ENCODE measurements at regions not wholly inside any gene's neighbourhood (a gene's known extent, or its start where the extent isn't known, plus 50 kb on each side); places are given as distances from the start of the nearest gene placed in this dataset.

DNA sequence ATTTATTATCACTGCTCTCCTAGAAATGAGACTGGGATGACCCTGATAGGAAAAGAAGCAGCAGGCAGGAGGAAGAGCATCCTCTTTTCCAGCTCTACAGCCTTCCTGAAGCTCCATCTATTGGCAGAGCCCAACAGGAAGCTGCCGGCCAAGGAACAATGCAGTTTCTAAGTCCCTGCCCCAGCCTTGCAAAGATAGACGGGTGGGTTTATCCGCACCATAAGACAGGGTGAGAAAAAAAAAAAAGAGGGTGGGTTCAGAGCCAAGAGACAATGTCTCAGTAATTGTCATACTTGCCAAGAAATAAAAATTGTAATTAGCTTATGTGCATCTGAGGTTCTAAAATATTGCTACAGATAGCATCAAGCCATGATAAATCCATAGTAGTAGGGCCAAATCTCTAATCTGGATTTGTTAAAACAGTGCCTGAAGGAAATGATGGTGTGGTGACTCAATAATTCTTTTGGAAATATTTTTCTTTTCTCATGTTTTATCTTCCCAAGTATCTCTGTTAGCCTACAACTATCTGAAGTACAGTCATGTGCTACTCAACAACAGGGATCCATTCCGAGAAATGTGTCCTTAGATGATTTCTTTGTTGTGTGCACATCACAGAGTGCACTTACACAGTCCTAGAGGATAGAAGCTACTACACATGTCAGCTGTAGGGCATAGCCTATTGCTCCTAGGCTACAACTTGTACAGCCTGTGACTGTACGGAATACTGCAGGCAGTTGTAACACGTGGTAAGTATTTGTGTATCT is 242.9 kb upstream of the CXCL12 start:
- DNase-seq, result no peak

DNA sequence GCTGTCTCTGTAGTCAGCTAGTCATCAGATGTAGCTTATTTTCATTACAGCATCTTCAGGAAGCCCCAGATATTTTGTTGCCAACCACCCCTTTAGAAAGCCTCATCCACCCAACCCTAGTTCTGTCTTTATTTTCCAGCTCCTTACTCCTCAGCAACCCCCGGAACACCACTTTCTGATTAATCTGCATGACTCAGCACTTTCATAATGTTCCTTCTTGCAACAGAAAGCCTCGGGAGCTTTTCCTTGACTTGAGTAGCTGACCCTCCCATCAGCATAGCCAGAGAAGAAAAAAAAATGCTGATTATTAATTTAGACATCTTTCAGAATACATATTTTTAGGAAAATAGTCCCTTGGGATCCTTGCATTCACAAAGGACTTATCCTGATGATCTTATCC is 244.0 kb upstream of the CXCL12 start:
- DNase-seq, result no peak

DNA sequence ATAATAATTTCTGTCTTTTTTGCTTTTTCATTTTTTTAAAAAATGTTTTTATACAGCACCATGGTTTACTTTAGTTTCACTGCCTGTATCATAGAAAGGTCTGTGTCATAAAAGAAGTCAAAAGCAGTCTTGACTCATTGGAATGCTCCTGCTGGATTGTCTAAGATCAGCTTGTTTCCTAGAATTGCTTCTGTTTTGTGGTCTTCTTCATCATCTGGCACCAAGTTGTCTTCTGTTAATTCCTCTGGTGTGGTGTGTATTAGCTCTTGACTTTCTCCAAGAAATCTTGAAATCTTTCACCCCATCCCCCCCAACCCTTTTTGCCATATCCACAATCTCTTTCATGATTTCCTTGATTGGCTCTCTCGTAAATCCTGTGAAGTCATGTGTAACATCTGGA is 250.3 kb upstream of the CXCL12 start:
- no peak for DNase-seq

DNA sequence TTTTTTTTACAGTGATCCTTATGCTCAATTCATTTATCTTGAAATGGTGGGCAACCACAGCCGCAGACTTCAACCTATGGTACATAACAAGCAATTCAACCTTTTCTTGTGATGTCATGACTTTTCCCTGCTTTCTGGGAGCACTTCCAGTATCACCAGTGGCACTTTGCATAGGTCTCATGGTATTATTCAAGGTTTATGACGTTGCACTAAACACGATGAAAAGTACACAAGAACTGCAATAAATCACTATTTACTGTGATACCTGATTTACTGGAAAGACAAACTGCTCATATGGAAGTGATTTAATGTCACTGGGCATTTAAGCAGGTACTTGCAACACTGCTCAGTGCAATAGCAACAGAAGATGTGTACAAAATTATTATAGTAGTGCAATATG is 251.7 kb upstream of the CXCL12 start:
- no peak for DNase-seq

DNA sequence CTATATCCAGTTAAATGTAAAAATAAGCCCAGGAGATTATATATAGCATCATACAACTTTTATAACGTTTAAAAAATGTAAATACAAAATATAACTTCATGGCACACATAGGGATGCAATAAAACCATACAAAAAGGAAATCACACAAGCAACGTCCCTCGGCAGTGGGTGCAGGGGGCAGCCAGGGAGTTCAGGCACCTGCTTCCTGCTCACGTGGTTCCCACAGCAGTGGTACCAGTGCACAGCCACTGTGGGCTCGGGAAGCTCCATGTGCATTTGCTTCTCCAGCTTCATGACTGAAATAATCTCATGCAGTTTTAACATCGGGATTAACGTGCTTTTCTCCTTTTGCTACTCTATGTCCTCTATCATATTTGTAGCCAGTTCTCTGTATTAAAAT is 255.5 kb upstream of the CXCL12 start:
- no peak for DNase-seq

DNA sequence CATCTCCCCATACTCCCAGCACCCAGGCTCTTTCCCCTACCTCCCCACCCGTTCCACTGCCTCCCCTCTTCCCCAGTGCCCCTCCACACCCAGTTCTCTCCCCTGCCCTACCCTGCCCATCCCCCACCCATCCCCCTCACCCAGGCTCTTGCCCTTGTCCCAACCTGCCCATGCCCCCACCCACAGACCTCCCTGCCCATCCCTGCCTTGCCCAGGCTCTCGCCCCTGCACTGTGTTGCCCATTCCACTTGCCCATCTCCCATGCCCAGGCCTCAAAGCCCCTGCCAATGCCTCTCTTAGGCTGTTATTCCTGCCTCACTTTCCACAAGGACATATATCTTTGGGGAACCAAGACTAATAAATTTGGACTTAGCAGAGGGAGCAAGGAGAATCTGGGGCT is 262.6 kb upstream of the CXCL12 start:
- DNase-seq, result no peak

DNA sequence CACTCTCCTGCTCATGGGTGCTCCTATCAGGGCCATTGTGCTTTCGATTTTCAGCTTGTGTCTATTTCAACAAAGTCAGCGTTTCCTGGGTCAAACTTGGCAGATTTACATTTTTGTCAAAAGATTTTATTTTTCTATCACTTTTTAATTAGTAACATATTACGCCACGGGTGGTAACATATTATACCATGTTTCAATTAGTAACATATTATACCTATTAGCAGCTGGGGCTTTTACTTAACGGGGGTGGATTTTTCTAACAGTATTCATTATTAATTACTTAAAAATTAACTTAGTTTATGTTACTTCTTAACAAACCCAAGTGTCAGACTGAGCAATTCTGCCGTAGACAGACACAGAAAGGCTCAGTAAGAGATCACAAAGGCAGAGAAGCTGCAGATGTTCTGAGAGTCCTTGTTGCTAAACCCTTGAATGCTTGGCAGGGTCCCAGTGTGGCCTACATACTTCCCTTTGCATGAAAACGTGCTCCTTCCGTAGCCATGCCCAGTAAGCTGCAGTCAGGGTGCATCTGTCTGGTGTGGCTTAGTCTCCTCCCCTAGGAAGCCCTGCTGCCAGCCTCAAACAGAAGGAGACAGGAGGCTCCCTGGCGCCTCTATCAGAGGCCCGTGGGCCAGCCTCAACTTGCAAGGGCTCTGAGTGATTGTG is 263.1 kb upstream of the CXCL12 start:
- no peak for DNase-seq

DNA sequence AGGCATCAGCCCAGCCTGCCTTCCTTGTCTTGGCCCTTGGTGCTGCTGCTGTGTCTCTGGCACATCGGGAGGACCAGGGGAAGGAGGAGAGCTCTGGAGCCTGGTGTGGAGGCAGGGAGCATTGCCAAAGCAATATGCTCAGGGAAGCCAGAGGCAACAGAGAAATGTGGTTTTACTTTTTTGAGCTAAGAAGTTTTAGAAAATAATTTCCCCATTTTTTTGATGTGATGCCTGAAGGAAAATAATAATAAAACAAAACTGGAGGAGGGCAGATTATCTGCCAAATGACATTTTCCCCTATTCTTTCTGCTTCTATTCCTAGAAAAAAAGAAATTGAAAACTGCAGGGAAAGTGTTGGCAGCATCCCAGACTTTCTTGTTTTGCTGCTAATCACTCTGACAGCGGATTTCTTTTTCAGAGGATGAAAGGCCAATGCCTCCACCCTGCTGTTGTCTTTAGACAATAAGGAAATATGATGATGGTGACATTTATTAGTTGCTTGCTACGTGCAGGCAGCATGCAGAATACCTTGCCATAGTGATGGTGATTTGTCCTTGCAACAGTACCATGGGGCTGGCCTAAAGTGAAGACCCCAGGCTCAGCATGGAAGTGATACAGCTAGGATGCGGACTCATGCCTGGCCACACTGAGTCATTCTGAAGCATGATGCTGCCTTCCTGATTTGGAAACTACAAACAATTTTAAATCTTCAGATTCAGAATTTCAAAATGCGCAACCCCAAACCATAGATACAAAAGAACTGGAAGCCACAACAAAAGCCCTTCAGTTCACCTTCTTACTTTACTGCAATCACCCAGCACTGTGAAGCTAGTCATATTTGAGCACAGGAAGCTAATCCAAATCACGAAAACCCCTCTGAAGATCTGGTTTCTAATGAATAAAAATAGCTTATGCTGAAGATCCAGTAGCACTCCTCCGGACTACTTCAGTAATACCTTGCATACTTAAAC is 260.2 kb upstream of the TMEM72 start:
- no peak for DNase-seq

DNA sequence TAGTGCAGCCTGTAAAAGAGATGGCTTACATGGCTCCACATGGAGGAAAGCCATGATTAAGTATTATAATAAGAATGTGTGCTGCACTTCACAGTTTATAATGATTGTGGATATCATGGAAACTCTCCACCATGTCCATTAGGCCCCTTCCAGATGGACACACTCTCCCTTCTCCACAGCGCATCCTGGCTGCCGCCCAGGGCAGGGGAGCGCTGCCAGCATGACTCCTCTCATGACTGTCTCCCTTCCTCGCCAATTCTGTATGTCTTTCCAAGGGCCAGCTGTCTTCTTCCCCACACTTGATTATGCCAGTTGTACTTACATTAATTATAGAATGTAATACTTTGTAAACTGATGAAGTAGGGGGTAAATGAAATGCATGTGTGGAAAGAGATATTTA is 259.3 kb upstream of the TMEM72 start:
- DNase-seq, result no peak

DNA sequence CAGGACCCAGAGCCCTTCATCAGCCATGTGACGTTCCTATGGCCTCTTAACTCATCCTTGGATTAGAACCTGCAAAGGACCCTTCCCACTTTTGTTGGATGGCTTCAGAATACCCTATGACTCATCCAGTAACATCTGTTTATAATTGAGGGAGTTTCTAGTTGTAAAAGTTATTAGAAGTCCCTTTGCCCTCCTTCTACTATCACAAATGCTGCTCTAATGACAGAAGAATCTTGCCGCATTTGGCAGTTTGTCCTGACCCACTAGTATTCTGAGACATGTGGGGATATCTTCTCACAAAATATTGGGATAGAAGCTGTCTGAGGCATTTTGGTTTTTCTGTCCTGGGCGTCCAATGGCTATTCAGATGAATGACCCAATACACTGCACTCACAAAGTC is 251.8 kb upstream of the TMEM72 start:
- no peak for DNase-seq

DNA sequence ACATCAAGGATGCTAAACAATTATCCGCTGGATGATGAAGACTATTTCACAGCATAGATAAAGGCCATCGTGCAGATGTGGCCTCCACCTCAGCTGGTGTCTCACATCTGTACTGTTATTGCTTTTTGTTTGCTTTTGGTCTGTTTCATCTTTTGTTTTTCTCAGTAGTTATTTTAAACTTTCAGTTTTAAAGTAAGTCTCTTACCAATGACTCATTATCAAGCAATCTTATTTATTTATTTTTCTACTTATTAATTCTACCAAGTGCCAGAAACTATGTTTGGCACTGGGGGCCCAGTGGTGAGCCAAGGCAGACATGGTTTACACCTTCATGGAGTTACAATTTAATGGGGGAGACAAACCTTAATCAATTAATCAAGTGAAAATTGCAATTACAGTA is 250.9 kb upstream of the TMEM72 start:
- DNase-seq, result no peak

DNA sequence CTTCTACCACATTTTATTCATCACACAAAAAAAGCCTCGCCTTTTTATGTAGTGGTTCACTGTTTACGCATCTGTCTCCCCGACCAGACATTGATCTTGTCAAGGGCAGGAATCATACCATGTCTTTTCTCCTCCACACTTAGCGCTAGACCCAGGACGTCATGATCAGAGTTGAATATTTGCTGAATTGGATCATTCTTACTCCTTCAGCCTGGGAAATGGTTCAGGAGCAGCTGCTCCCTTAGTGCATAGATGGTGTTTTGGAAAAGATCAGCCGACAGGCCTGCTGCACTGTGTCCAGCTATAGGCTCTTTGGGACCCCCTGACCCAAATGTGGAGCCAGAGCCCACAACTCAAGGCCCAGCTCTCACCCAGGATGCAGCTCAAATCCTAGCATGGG is 249.1 kb upstream of the TMEM72 start:
- DNase-seq, result no peak

DNA sequence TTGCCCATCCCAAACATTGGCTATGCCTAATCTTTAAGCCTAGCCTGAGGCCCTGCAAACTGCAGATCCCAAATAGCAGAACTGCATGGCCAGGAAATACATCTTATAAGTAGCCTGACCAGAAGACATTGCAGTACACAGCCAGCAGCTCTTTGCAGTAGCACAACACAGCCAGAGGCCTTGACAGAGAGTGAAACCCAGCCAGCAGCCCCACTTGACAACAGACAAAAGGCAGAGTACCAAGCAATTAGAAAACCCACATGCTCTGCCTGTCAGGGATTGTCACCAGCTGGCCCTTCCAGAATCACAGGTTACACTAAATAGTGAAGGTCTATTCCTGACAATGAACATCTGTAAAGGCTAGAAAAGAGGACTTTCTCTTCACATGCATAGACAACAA is 242.8 kb upstream of the TMEM72 start:
- no peak for DNase-seq

DNA sequence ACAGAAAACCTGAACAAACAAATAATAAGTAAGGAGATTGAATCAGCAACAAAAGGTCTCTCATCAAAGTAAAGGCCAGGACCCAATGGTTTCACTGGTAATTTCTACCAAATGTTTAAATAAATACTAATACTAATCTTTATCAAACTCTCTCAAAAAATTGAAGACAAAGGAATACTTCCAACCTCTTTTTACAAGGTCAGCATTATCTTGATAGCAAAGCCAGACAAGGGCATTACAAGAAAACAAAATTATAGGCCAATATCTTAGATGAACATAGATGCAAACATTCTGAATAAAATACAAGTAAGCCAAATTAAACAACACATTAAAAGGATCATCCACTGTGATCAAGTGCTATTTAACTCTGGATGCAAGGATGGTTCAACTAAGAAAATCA is 239.8 kb upstream of the TMEM72 start:
- DNase-seq, result no peak

DNA sequence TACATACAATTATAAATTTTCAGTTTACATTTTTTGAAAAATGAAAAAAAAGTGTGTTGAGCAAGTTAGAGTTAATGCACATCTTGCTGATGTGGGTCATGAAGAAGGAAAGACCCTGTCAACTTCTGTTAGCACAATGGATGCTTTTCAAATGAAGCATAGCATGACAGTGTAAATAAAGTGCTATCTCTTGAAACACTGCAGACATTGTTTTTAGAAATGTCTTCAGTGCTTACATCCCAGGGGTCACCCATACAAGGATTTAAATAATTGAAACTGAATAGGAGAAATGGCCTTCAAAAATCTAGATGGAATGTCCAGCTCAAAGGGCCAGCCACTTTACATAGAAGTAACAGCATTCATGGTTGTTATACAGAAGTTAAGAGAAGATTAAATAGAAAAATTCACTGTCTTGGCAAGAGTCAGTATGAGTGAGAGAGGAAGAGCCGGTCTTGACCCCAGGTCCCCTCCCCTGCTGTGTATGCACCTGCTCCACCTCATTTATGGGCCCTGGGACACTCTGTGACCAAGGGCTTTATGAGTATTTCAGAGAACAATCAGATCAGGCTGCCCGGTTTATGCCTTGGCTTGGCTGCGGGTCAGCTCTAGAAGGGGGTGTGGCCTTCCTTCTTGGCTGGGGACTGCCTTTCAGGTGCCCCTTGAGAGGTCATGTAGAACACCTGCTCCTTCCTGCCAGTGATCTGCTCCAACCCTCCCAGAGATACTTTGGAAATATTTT is 237.7 kb upstream of the TMEM72 start:
- DNase-seq, result no peak

DNA sequence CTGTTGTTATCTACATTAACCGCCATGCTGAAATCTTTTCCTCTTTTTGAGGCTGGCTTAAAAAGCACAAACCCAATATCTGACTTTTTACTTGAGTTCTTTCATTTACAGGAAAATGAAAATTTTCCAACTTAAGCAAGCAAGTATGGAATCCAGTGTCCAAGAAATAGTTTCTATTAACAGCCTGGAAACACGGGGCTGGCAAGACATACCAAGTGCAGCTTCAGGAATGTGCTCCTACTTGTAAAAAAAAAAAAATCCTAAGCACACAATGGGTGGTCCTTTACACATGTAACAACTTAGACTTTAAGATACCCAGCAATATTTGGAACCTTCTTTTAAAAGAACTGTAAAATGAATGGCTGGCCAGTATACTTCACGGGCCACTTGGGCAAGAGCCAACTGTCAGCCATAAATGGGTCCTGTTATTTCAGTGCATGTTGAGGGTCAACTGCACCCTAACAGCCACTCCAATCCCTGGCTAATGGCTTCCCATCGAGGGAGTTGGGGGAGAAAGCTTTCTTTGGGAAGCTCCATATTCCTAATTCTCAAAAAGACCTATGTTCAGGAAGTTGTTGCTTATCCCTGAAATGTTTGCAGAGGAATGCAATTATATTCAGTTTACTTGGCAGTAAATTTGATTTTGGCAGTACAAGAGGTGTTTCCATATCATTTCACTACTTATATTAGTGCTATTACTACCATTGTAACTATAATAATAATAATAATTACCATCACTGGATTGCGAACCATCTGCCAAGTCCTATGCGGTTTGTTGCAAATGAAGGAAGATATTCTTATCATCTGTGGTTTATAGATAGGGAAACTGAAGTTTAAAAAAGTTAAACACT is 236.4 kb upstream of the TMEM72 start:
- DNase-seq, result no peak

DNA sequence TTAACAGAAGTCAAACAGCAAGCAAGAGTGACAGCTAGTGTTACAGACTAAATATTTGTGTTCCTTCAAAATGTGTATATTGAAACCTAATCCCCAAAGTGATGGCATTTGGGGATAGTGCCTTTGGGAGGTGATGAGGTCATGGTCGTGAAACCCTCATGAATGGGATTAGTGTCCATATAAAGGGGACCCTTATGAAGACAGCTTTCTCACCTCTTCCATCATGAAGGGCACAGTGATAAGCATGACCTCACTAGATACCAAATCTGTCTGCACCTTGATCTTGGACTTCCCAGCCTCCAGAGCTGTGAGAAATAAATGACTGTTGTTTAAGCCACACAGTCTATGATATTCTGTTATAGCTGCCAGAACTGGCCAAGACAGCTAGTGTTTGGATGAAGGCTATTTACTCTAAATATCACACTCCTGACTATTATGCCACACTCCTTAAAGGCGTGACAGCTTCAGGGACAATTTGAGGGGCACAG is 235.7 kb upstream of the TMEM72 start:
- no peak for DNase-seq

DNA sequence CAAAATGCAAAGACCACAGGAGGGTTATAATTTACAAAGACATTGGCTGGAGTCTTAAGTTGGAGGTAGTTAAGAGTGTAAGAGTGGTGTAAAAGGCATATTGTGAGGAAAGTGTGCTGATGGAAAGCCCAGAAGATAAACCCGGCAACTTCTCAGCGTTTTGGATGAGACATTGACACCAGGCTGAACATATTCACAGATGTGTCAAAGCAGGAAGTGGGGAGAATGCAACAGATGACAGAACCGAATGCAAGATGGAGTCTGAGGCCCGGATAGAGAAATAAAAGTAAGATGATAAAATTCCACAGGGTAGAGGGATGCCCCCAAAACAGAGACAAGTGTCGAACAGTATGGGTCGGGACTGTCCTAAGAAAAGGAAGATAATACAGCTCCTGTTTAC is 230.4 kb upstream of the TMEM72 start:
- DNase-seq, result no peak

DNA sequence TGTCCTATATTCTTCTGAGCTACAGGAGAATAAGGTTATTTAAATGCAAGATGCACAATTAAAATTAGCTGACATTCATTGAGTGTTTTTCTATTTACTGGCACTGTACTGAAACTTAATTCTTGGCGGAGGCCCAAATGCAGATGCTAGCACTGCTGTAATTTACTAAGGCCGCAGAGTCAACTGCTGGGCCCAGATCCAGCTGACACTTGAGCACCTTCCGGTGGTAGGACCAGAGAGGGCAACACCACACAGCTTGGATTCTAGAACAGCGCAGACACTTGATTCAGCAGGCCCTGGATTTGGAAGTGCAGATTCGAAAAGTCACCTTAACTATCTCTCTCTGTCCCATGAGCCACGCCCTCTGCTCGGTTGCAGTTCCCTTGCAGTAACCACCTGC is 228.6 kb upstream of the TMEM72 start:
- DNase-seq, result no peak

DNA sequence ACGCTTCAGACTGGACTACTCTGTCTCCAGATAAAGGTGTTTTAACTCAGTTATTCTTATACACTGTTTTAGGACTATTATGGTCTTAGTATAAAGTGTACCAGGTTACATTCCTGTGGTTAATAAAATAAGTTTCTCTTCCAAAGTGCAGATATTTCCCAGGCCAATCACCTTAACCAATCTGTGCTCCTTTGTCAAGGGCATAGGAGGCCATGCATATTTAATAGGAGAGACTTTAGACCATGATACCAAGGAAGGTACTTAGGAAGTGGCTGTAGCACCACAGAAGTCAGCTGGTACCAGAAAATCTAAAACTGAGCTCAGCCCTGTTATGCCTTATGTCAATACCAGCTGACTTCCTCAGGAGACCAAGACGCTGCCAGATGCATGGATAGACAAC is 226.5 kb upstream of the TMEM72 start:
- no peak for DNase-seq

DNA sequence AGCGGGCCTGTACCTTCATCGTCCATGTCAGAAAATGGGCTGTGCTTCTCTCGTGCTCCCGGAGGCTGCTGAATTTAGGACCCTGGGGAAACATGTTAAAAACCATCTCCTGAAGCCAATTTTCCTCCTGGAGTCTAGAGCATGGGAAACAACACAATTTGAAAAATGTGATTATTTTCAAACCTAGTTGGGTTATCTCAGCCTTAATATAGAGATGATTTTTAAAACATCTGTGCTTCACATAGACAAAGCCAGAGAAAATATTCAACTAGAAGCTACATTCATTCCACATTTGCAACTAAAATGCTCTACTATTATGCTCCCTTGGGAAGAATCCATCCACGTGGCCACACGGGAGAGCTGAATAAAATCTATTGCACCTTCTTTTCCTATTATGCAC is 225.9 kb upstream of the TMEM72 start:
- DNase-seq, result no peak

DNA sequence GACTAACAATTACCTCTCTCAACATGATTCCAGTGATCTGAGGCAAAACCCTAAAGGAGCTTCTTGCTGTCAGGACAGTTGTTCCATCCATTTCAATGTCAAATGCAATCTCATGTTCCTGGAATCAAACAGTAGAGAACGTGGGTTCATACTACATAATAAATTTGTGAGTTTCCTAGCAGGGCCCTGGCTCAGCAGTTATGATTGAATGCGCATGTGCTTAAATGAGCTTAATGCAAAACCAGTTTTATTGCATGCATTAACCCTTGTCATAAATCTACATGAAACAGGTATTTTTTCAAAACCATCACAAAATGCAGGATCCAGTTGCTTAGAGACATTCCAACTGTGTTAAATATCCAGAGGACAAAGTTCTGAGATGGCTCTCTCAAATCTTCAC is 225.4 kb upstream of the TMEM72 start:
- DNase-seq, result no peak
